Adrenal gland (tissue), 9 donors: ENCODE measurements at regions not wholly inside any gene's neighbourhood (a gene's known extent, or its start where the extent isn't known, plus 50 kb on each side); places are given as distances from the start of the nearest gene placed in this dataset.

Experiments
- DNase-seq, 7 donors: peaks; one replicate each; pipeline ENCODE4 v3.0.0-alpha.2; 2019 to 2020
- H3K27ac ChIP-seq, 5 donors: fragments of 200-600 bp; sonication (generic) in 4 of 5; 1 replicate in 3 of 5; 2 replicates in 2 of 5; pipeline versions ENCODE4 v1.5.1 to v1.8.0; 2016 to 2020; ENCODE audit warnings: mild to moderate bottlenecking in 1 of 5
- H3K27me3 ChIP-seq: fragments of 200-600 bp; 2 replicates; pipeline ENCODE4 v1.8.0; 2021
- H3K36me3 ChIP-seq, 2 donors: fragments of 200-600 bp; replicated peaks in 1 of 2; 1 replicate in 1 of 2; 2 replicates in 1 of 2; pipeline versions ENCODE4 v1.5.1 to v1.8.0; 2018 to 2022
- H3K4me1 ChIP-seq, 2 donors: fragments of 200-600 bp; replicated peaks in 1 of 2; 1 replicate in 1 of 2; 2 replicates in 1 of 2; pipeline versions ENCODE4 v1.5.1 to v1.8.0; 2018 to 2021
- H3K4me3 ChIP-seq, 4 donors: fragments of 200-600 bp; sonication (generic) in 3 of 4; one replicate each; pipeline ENCODE4 v1.5.1; 2016 to 2018
- H3K9me3 ChIP-seq, 3 donors: fragments of 200-600 bp; sonication (generic) in 1 of 3; replicated peaks in 1 of 3; 1 replicate in 2 of 3; 2 replicates in 1 of 3; pipeline versions ENCODE4 v1.5.1 to v1.8.0; 2016 to 2021
- CTCF ChIP-seq, 6 experiments: fragments of 450-650 bp in 4 of 6; fragments of 200-600 bp in 2 of 6; sonication (generic) in 1 of 6; IDR thresholded peaks; 1 replicate in 5 of 6; 2 replicates in 1 of 6; pipeline versions ENCODE4 v1.5.1 to v1.8.0; 2016 to 2021; ENCODE audit warnings: antibody characterized with exemption in 6 of 6, mild to moderate bottlenecking in 2 of 6, moderate library complexity in 1 of 6
- POLR2A ChIP-seq, 2 donors: fragments of 450-650 bp; IDR thresholded peaks; one replicate each; pipeline ENCODE4 v1.6.1; 2017; ENCODE audit warnings: antibody characterized with exemption in 2 of 2, mild to moderate bottlenecking in 2 of 2, moderate library complexity in 1 of 2
- WGBS, 4 donors: extraction: QIAGEN DNeasy Blood & Tissue Kit in 2 of 4; methylation state at CpG; one replicate each; pipeline versions ENCODE4 v1.1.5 to v1.1.7; 2013 to 2017; 5-methylcytosine and 5-hydroxymethylcytosine counted together
- intact Hi-C, 2 donors: fragments of 100-400 bp; cut with DNase I; formaldehyde crosslinking; loops; one replicate each; pipeline versions ENCODE4 v1.14.1 to v1.15.0; 2022 to 2023
- donor health status: healthy with polysubstance abuse.
- donor health status: Bipolar disorder and iron deficiency.
- donor health status: DM: yes; HTN: yes; CAD: no.
- donor health status: DM: no; HTN: no; CAD: no.
- donor health status: DM: no; HTN: no; CAD: no.

GRCh38 chr16:72612256-72612655 is 435.7 kb downstream of the ZFHX3 start:
- WGBS, 4 donors, result 64 to 69% (median 67%) methylated on average over 2 of the region's 2 CpGs
- intact Hi-C loops, result no loop called here
- TF ChIP-seq POLR2A (IDR thresholded peaks at IDR 0.05) (no peak), CTCF (IDR thresholded peaks at IDR 0.05) (no peak)
- no peak overlapping the region for H3K4me3 ChIP-seq
- no peaks in the 10 kb centered on the region for H3K36me3 ChIP-seq
- no peaks in the 10 kb centered on the region for H3K27me3 ChIP-seq
- H3K27ac ChIP-seq, result no peak overlapping the region
- no peaks in the 10 kb centered on the region for H3K4me1 ChIP-seq
- H3K9me3 ChIP-seq, result no peaks in the 10 kb centered on the region
- no peak for DNase-seq

DNA sequence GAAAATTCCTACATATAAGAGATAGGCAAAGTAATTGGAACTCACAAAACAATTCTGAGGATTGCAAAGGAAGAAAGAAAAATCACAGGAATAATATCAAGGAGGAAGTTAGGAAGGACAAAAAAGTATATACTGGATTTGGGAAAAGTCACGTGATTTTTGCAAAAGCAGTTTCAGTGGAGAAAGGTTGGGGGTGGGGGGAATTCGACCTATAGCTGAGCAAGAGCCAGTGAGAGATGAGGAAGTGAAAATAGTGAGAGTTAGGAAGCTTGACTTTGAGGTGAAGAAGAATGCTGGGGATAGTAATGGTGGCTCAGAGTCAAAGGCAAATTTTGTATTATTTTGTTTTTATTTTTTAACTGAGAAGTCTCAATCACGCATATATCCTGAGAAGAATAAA is 438.0 kb upstream of the PMFBP1 start:
- DNase-seq, result no peak
- Histone ChIP-seq H3K36me3 (no peaks in the 10 kb centered on the region), H3K4me3 (no peak overlapping the region), H3K4me1 (no peaks in the 10 kb centered on the region), H3K9me3 (no peaks in the 10 kb centered on the region), H3K27me3 (no peaks in the 10 kb centered on the region), H3K27ac (no peak overlapping the region)
- no peak for TF ChIP-seq CTCF (IDR thresholded peaks at IDR 0.05)
- no peak for TF ChIP-seq POLR2A (IDR thresholded peaks at IDR 0.05)
- 68 to 83% (median 76%) methylated on average over 3 of the region's 3 CpGs for WGBS, 4 donors
- intact Hi-C loops, result no loop called here

GRCh38 chr16:72609066-72609465 is 437.1 kb upstream of the PMFBP1 start:
- DNase-seq, result no peak
- WGBS, 4 donors, result 78 to 94% (median 90%) methylated on average over 1 of the region's 1 CpG
- Histone ChIP-seq H3K4me3 (no peak overlapping the region), H3K36me3 (no peaks in the 10 kb centered on the region), H3K27me3 (no peaks in the 10 kb centered on the region), H3K27ac (no peak overlapping the region), H3K4me1 (no peaks in the 10 kb centered on the region), H3K9me3 (no peaks in the 10 kb centered on the region)
- no peak for TF ChIP-seq POLR2A (IDR thresholded peaks at IDR 0.05)
- no peak for TF ChIP-seq CTCF (IDR thresholded peaks at IDR 0.05)
- intact Hi-C loops, result no loop called here

GRCh38 chr16:72604375-72604774 is 432.4 kb upstream of the PMFBP1 start:
- no peaks in the 10 kb centered on the region for H3K4me1 ChIP-seq
- no peak for DNase-seq
- intact Hi-C loops, result no loop called here
- TF ChIP-seq POLR2A (IDR thresholded peaks at IDR 0.05), result no peak
- TF ChIP-seq CTCF (IDR thresholded peaks at IDR 0.05), result no peak
- no peaks in the 10 kb centered on the region for H3K36me3 ChIP-seq
- H3K27me3 ChIP-seq, result no peaks in the 10 kb centered on the region
- no peaks in the 10 kb centered on the region for H3K9me3 ChIP-seq
- no peak overlapping the region for H3K4me3 ChIP-seq
- WGBS, 4 donors, result 87 to 94% (median 90%) methylated on average over 3 of the region's 3 CpGs
- H3K27ac ChIP-seq, result no peak overlapping the region
